HEK293 (cell line): ENCODE measurements at regions not wholly inside any gene's neighbourhood (a gene's known extent, or its start where the extent isn't known, plus 50 kb on each side); places are given as distances from the start of the nearest gene placed in this dataset.

Experiments used
- CTCF ChIA-PET: fragments of 350-600 bp; formaldehyde crosslinking; extraction: SDS; loops from one replicate; lab custom pipeline; 2021; ENCODE audit warnings: antibody characterized with exemption; lab: Yijun Ruan, JAX
- POLR2A ChIA-PET: fragments of 300-600 bp; formaldehyde crosslinking; extraction: SDS; loops from one replicate; lab custom pipeline; 2020; ENCODE audit warnings: antibody characterized with exemption, inconsistent platforms; lab: Yijun Ruan, JAX
- H3K27ac ChIP-seq: fragments of 200-500 bp; sonication (Bioruptor generic); 2 replicates; pipeline ENCODE4 v1.5.1; 2014; ENCODE audit warnings: low read depth, low read length, control low read depth, inconsistent platforms; ENCODE audit errors: extremely low read depth
- H3K36me3 ChIP-seq, 2 experiments: fragments of 200-500 bp in 1 of 2; sonication (Bioruptor generic) in 1 of 2; 1 replicate in 1 of 2; 2 replicates in 1 of 2; pipeline ENCODE4 v1.5.1; 2014 to 2017; ENCODE audit warnings: inconsistent platforms in 2 of 2, low read length in 2 of 2; ENCODE audit not compliant: control insufficient read depth in 2 of 2, insufficient read depth in 1 of 2
- H3K4me1 ChIP-seq: fragments of 200-500 bp; sonication (Bioruptor generic); 2 replicates; pipeline ENCODE4 v1.5.1; 2014; ENCODE audit warnings: mild to moderate bottlenecking, low read length, inconsistent platforms; ENCODE audit not compliant: control insufficient read depth, insufficient read depth
- H3K4me3 ChIP-seq: 2 replicates; pipeline ENCODE4 v1.5.1; 2011; ENCODE audit warnings: low read depth, mild to moderate bottlenecking, control low read depth, low read length, moderate library complexity
- H3K9me3 ChIP-seq: fragments of 200-500 bp; sonication (Bioruptor generic); 2 replicates; pipeline ENCODE4 v1.5.1; 2014; ENCODE audit warnings: low read depth, low read length, inconsistent platforms; ENCODE audit not compliant: control insufficient read depth, insufficient read depth
- GLIS1 ChIP-seq: fragments of 450-650 bp; formaldehyde crosslinking; IDR thresholded peaks from 2 replicates; pipeline ENCODE4 v1.5.1; 2016; ENCODE audit warnings: missing biosample characterization, missing genetic modification characterization
- KLF16 ChIP-seq: fragments of 450-650 bp; formaldehyde crosslinking; IDR thresholded peaks from 2 replicates; pipeline ENCODE4 v1.5.1; 2017; ENCODE audit warnings: missing biosample characterization, missing genetic modification characterization
- OSR2 ChIP-seq: fragments of 450-650 bp; formaldehyde crosslinking; IDR thresholded peaks from 2 replicates; pipeline ENCODE4 v1.5.1; 2016; ENCODE audit warnings: missing biosample characterization, missing genetic modification characterization
- TCF7L2 ChIP-seq: IDR thresholded peaks from 2 replicates; pipeline ENCODE4 v1.6.1; 2011; ENCODE audit warnings: low read depth, mild to moderate bottlenecking, inconsistent platforms, low read length, moderate library complexity, borderline replicate concordance
- ZBTB21 ChIP-seq: fragments of 450-650 bp; formaldehyde crosslinking; IDR thresholded peaks from 2 replicates; pipeline ENCODE4 v1.5.1; 2017; ENCODE audit warnings: missing biosample characterization, missing genetic modification characterization
- ZNF16 ChIP-seq: fragments of 450-650 bp; formaldehyde crosslinking; IDR thresholded peaks from 2 replicates; pipeline ENCODE4 v1.5.1; 2016; ENCODE audit warnings: low read depth, missing biosample characterization, missing genetic modification characterization
- ZNF19 ChIP-seq: fragments of 450-650 bp; formaldehyde crosslinking; IDR thresholded peaks from 2 replicates; pipeline ENCODE4; 2016; ENCODE audit warnings: missing biosample characterization, missing genetic modification characterization, low read depth
- ZNF529 ChIP-seq: fragments of 450-650 bp; formaldehyde crosslinking; IDR thresholded peaks from 2 replicates; pipeline ENCODE4 v1.5.1; 2017; ENCODE audit warnings: missing genetic modification characterization, missing biosample characterization; ENCODE audit not compliant: insufficient replicate concordance
- ZNF530 ChIP-seq: fragments of 450-650 bp; formaldehyde crosslinking; IDR thresholded peaks from 2 replicates; pipeline ENCODE4 v1.5.1; 2016; ENCODE audit warnings: low read depth, missing biosample characterization, missing genetic modification characterization
- ZNF555 ChIP-seq: fragments of 450-650 bp; formaldehyde crosslinking; conservative IDR thresholded peaks from 2 replicates; pipeline ENCODE4 v1.5.1; 2017; ENCODE audit warnings: missing biosample characterization, mild to moderate bottlenecking, missing genetic modification characterization, inconsistent platforms
- ZNF560 ChIP-seq: fragments of 450-650 bp; formaldehyde crosslinking; IDR thresholded peaks from 2 replicates; pipeline ENCODE4 v1.5.1; 2017; ENCODE audit warnings: missing biosample characterization, missing genetic modification characterization, borderline replicate concordance
- ZNF791 ChIP-seq: fragments of 450-650 bp; formaldehyde crosslinking; IDR thresholded peaks from 2 replicates; pipeline ENCODE4 v1.5.1; 2016; ENCODE audit warnings: missing biosample characterization, missing genetic modification characterization
- TF ChIP-seq, protein P1 (sequence below): fragments of 450-650 bp; formaldehyde crosslinking; IDR thresholded peaks from 2 replicates; pipeline ENCODE4 v1.5.1; 2016; ENCODE audit warnings: missing biosample characterization, missing genetic modification characterization
- TF ChIP-seq, protein P2 (sequence below): fragments of 450-650 bp; formaldehyde crosslinking; IDR thresholded peaks from 2 replicates; pipeline ENCODE4 v1.5.1; 2016; ENCODE audit warnings: missing biosample characterization, missing genetic modification characterization
- TF ChIP-seq, protein P3 (sequence below): fragments of 450-650 bp; IDR thresholded peaks from 2 replicates; pipeline ENCODE4 v1.5.1; 2018; ENCODE audit warnings: missing biosample characterization, mild to moderate bottlenecking, missing genetic modification characterization
- TF ChIP-seq, protein P4 (sequence below): fragments of 450-650 bp; formaldehyde crosslinking; IDR thresholded peaks from 2 replicates; pipeline ENCODE4 v1.5.1; 2017; ENCODE audit warnings: missing biosample characterization, missing genetic modification characterization
- TF ChIP-seq, protein P5 (sequence below): fragments of 450-650 bp; formaldehyde crosslinking; conservative IDR thresholded peaks from 2 replicates; pipeline ENCODE4 v1.5.1; 2016; ENCODE audit warnings: low read depth, missing biosample characterization, missing genetic modification characterization
- TF ChIP-seq, protein P6 (sequence below): fragments of 450-650 bp; formaldehyde crosslinking; IDR thresholded peaks from 2 replicates; pipeline ENCODE4 v1.5.0; 2017; ENCODE audit warnings: missing biosample characterization, missing genetic modification characterization, borderline replicate concordance

DNA sequence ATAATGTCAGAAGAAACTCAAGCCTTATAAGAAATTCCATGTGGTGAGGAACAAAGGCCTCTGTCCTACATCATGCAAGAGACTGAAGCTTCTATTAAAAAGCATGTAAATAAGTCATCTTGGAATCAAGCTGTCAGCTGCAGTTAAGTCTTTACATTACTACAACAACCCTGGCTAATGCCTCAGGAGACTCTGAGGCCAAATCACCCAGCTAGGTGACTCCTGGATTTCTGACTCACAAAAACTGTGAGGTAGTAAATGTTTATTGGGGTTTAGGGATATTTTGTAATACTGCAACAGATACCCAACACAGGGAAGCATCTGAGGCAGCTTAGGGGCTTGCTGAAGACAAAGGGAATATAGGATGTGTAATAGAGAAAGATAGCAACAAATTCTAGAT lies 89.6 kb downstream of the C11orf87 start:
- H3K36me3 ChIP-seq, result no peaks in the 10 kb centered on the region
- ChIA-PET POLR2A (no interaction called here), CTCF (no interaction called here)
- no peak for TF ChIP-seq ZNF791 (tag by site-specific recombination)
- no peak for TF ChIP-seq ZNF560 (tag by site-specific recombination)
- TF ChIP-seq, protein P1, sequence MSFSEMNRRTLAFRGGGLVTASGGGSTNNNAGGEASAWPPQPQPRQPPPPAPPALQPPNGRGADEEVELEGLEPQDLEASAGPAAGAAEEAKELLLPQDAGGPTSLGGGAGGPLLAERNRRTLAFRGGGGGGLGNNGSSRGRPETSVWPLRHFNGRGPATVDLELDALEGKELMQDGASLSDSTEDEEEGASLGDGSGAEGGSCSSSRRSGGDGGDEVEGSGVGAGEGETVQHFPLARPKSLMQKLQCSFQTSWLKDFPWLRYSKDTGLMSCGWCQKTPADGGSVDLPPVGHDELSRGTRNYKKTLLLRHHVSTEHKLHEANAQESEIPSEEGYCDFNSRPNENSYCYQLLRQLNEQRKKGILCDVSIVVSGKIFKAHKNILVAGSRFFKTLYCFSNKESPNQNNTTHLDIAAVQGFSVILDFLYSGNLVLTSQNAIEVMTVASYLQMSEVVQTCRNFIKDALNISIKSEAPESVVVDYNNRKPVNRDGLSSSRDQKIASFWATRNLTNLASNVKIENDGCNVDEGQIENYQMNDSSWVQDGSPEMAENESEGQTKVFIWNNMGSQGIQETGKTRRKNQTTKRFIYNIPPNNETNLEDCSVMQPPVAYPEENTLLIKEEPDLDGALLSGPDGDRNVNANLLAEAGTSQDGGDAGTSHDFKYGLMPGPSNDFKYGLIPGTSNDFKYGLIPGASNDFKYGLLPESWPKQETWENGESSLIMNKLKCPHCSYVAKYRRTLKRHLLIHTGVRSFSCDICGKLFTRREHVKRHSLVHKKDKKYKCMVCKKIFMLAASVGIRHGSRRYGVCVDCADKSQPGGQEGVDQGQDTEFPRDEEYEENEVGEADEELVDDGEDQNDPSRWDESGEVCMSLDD (tag by site-specific recombination), result no peak
- no peaks in the 10 kb centered on the region for H3K4me1 ChIP-seq
- no peaks in the 10 kb centered on the region for H3K9me3 ChIP-seq
- no peak overlapping the region for H3K27ac ChIP-seq
- no peak overlapping the region for H3K4me3 ChIP-seq

DNA sequence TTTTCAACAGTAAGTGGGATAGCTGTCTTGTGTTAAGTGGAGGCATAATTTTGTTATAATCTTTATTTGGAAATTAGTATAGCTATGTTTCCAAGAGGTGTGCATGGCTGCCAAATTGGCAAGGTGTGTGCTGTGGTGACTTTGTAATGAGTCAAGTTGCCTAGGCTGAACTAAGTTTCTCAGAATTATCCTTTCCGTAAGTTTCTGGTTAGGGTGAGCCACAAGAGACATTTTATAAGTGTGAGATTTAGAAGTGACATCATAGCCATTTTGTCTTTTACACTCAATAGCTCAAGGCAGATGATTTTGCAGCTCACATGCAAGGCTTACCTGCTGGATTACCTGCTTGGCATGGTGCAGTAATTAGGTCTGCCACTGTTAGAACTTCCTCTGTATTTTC lies 90.3 kb downstream of the C11orf87 start:
- Histone ChIP-seq H3K4me3 (no peak overlapping the region), H3K27ac (no peak overlapping the region), H3K36me3 (no peaks in the 10 kb centered on the region), H3K9me3 (no peaks in the 10 kb centered on the region)
- CTCF ChIA-PET, result no interaction called here
- POLR2A ChIA-PET, result no interaction called here
- TF ChIP-seq TCF7L2, result no peak
- no peak for TF ChIP-seq ZNF16 (tag by site-specific recombination)
- no peak for TF ChIP-seq ZBTB21
- no peak for TF ChIP-seq OSR2 (tag by site-specific recombination)
- no peak for TF ChIP-seq ZNF19 (tag by site-specific recombination)
- TF ChIP-seq, protein P2, sequence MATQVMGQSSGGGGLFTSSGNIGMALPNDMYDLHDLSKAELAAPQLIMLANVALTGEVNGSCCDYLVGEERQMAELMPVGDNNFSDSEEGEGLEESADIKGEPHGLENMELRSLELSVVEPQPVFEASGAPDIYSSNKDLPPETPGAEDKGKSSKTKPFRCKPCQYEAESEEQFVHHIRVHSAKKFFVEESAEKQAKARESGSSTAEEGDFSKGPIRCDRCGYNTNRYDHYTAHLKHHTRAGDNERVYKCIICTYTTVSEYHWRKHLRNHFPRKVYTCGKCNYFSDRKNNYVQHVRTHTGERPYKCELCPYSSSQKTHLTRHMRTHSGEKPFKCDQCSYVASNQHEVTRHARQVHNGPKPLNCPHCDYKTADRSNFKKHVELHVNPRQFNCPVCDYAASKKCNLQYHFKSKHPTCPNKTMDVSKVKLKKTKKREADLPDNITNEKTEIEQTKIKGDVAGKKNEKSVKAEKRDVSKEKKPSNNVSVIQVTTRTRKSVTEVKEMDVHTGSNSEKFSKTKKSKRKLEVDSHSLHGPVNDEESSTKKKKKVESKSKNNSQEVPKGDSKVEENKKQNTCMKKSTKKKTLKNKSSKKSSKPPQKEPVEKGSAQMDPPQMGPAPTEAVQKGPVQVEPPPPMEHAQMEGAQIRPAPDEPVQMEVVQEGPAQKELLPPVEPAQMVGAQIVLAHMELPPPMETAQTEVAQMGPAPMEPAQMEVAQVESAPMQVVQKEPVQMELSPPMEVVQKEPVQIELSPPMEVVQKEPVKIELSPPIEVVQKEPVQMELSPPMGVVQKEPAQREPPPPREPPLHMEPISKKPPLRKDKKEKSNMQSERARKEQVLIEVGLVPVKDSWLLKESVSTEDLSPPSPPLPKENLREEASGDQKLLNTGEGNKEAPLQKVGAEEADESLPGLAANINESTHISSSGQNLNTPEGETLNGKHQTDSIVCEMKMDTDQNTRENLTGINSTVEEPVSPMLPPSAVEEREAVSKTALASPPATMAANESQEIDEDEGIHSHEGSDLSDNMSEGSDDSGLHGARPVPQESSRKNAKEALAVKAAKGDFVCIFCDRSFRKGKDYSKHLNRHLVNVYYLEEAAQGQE (tag by site-specific recombination), result no peak
- TF ChIP-seq, protein P3, sequence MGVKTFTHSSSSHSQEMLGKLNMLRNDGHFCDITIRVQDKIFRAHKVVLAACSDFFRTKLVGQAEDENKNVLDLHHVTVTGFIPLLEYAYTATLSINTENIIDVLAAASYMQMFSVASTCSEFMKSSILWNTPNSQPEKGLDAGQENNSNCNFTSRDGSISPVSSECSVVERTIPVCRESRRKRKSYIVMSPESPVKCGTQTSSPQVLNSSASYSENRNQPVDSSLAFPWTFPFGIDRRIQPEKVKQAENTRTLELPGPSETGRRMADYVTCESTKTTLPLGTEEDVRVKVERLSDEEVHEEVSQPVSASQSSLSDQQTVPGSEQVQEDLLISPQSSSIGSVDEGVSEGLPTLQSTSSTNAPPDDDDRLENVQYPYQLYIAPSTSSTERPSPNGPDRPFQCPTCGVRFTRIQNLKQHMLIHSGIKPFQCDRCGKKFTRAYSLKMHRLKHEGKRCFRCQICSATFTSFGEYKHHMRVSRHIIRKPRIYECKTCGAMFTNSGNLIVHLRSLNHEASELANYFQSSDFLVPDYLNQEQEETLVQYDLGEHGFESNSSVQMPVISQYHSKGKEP (tag by site-specific recombination), result no peak
- no peak for TF ChIP-seq KLF16
- TF ChIP-seq, protein P4, sequence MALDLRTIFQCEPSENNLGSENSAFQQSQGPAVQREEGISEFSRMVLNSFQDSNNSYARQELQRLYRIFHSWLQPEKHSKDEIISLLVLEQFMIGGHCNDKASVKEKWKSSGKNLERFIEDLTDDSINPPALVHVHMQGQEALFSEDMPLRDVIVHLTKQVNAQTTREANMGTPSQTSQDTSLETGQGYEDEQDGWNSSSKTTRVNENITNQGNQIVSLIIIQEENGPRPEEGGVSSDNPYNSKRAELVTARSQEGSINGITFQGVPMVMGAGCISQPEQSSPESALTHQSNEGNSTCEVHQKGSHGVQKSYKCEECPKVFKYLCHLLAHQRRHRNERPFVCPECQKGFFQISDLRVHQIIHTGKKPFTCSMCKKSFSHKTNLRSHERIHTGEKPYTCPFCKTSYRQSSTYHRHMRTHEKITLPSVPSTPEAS (tag by site-specific recombination), result no peak
- TF ChIP-seq ZNF529 (tag by site-specific recombination), result no peak
- TF ChIP-seq, protein P5, sequence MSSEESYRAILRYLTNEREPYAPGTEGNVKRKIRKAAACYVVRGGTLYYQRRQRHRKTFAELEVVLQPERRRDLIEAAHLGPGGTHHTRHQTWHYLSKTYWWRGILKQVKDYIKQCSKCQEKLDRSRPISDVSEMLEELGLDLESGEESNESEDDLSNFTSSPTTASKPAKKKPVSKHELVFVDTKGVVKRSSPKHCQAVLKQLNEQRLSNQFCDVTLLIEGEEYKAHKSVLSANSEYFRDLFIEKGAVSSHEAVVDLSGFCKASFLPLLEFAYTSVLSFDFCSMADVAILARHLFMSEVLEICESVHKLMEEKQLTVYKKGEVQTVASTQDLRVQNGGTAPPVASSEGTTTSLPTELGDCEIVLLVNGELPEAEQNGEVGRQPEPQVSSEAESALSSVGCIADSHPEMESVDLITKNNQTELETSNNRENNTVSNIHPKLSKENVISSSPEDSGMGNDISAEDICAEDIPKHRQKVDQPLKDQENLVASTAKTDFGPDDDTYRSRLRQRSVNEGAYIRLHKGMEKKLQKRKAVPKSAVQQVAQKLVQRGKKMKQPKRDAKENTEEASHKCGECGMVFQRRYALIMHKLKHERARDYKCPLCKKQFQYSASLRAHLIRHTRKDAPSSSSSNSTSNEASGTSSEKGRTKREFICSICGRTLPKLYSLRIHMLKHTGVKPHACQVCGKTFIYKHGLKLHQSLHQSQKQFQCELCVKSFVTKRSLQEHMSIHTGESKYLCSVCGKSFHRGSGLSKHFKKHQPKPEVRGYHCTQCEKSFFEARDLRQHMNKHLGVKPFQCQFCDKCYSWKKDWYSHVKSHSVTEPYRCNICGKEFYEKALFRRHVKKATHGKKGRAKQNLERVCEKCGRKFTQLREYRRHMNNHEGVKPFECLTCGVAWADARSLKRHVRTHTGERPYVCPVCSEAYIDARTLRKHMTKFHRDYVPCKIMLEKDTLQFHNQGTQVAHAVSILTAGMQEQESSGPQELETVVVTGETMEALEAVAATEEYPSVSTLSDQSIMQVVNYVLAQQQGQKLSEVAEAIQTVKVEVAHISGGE (tag by site-specific recombination), result no peak
- no peak for TF ChIP-seq ZNF530 (tag by site-specific recombination)
- TF ChIP-seq, protein P6, sequence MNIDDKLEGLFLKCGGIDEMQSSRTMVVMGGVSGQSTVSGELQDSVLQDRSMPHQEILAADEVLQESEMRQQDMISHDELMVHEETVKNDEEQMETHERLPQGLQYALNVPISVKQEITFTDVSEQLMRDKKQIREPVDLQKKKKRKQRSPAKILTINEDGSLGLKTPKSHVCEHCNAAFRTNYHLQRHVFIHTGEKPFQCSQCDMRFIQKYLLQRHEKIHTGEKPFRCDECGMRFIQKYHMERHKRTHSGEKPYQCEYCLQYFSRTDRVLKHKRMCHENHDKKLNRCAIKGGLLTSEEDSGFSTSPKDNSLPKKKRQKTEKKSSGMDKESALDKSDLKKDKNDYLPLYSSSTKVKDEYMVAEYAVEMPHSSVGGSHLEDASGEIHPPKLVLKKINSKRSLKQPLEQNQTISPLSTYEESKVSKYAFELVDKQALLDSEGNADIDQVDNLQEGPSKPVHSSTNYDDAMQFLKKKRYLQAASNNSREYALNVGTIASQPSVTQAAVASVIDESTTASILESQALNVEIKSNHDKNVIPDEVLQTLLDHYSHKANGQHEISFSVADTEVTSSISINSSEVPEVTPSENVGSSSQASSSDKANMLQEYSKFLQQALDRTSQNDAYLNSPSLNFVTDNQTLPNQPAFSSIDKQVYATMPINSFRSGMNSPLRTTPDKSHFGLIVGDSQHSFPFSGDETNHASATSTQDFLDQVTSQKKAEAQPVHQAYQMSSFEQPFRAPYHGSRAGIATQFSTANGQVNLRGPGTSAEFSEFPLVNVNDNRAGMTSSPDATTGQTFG, result no peak
- TF ChIP-seq ZNF555, result no peak
- no peak for TF ChIP-seq GLIS1 (tag by site-specific recombination)
- TF ChIP-seq, all 188 proteins: peak for 0
- no peaks in the 10 kb centered on the region for H3K4me1 ChIP-seq
